Esophagus muscularis mucosa (tissue), 4 donors: ENCODE measurements at regions not wholly inside any gene's neighbourhood (a gene's known extent, or its start where the extent isn't known, plus 50 kb on each side); places are given as distances from the start of the nearest gene placed in this dataset.

Experiments
- EP300 ChIP-seq: sonication (generic); formaldehyde crosslinking; IDR thresholded peaks from one replicate; pipeline ENCODE4 v1.6.1; 2017; ENCODE audit warnings: antibody characterized with exemption
- POLR2A ChIP-seq: fragments of 450-650 bp; IDR thresholded peaks from one replicate; pipeline ENCODE4 v1.6.1; 2017; ENCODE audit warnings: antibody characterized with exemption, moderate library complexity, mild to moderate bottlenecking, low read depth
- POLR2AphosphoS5 ChIP-seq, 2 donors: sonication (generic); formaldehyde crosslinking; IDR thresholded peaks; one replicate each; pipeline ENCODE4 v1.6.1; 2017; ENCODE audit warnings: antibody characterized with exemption in 2 of 2
- TF ChIP-seq, protein P1 (sequence below), 3 experiments: fragments of 200-600 bp in 2 of 3; fragments of 450-650 bp in 1 of 3; sonication (generic) in 2 of 3; IDR thresholded peaks; one replicate each; pipeline ENCODE4 v1.5.1; 2017 to 2019; ENCODE audit warnings: antibody characterized with exemption in 3 of 3, mild to moderate bottlenecking in 2 of 3, moderate library complexity in 1 of 3

DNA sequence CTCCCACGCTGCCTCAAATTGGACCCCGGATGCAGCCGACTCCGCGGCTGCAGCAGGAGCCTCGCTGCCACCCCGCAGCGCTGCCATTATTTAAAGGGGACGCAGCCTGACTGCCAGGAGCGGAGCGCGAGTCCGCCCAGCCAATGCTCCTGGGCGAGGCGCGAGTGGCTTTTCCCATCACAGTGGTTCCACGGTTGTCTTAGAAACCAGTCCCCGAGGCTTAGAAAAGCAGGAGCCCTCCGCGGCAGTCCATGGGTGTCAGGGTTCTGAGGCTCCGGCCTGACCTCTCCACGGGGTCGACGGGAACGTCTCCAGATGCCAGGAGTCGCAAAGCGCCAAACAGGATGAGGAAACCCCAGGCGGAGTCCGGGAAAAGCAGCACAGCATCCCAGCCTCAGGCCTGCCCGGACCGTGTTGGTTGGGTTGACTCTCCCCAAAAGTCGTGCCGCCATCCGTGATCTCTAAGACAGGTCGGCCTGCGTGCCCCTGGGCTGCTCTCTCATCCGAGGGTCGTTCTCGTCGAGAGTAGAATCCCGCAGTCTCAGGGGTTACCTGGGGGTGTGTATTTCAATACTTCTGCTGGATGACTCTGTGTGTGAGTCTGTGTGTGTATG is 975.8 kb upstream of the DEFB115 start:
- TF ChIP-seq, protein P1, sequence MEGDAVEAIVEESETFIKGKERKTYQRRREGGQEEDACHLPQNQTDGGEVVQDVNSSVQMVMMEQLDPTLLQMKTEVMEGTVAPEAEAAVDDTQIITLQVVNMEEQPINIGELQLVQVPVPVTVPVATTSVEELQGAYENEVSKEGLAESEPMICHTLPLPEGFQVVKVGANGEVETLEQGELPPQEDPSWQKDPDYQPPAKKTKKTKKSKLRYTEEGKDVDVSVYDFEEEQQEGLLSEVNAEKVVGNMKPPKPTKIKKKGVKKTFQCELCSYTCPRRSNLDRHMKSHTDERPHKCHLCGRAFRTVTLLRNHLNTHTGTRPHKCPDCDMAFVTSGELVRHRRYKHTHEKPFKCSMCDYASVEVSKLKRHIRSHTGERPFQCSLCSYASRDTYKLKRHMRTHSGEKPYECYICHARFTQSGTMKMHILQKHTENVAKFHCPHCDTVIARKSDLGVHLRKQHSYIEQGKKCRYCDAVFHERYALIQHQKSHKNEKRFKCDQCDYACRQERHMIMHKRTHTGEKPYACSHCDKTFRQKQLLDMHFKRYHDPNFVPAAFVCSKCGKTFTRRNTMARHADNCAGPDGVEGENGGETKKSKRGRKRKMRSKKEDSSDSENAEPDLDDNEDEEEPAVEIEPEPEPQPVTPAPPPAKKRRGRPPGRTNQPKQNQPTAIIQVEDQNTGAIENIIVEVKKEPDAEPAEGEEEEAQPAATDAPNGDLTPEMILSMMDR (IDR thresholded peaks at IDR 0.05), result no peak
- TF ChIP-seq POLR2AphosphoS5 (IDR thresholded peaks at IDR 0.05) (no peak), EP300 (no peak), POLR2A (no peak)
